Osteocyte (in vitro differentiated cells): ENCODE measurements at regions not wholly inside any gene's neighbourhood (a gene's known extent, or its start where the extent isn't known, plus 50 kb on each side); places are given as distances from the start of the nearest gene placed in this dataset.

Experiments
- DNase-seq: peaks from one replicate; pipeline ENCODE4 v3.0.0; 2021; ENCODE audit warnings: mixed read lengths; ENCODE audit not compliant: unreplicated experiment; ENCODE audit errors: extremely low spot score
- H3K27ac Mint-ChIP-seq: one replicate; pipeline ENCODE4 v1.8.0; 2021; ENCODE audit warnings: mild to moderate bottlenecking, mixed read lengths; ENCODE audit not compliant: unreplicated experiment
- H3K27me3 Mint-ChIP-seq: one replicate; pipeline ENCODE4 v1.8.0; 2021; ENCODE audit warnings: mixed read lengths; ENCODE audit not compliant: unreplicated experiment
- H3K36me3 Mint-ChIP-seq: one replicate; pipeline ENCODE4 v1.8.0; 2021; ENCODE audit warnings: mixed read lengths; ENCODE audit not compliant: unreplicated experiment
- H3K4me1 Mint-ChIP-seq: one replicate; pipeline ENCODE4 v1.8.0; 2021; ENCODE audit warnings: mixed read lengths; ENCODE audit not compliant: unreplicated experiment
- H3K4me3 Mint-ChIP-seq: one replicate; pipeline ENCODE4 v1.8.0; 2021; ENCODE audit warnings: mild to moderate bottlenecking, moderate library complexity, mixed read lengths; ENCODE audit not compliant: unreplicated experiment
- H3K9me3 Mint-ChIP-seq: one replicate; pipeline ENCODE4 v1.8.0; 2021; ENCODE audit warnings: mixed read lengths; ENCODE audit not compliant: unreplicated experiment
- CTCF ChIP-seq: fragments of 200-600 bp; sonication (generic); IDR thresholded peaks from 2 replicates; pipeline ENCODE4 v1.5.0; 2021; ENCODE audit warnings: antibody characterized with exemption, mild to moderate bottlenecking, moderate library complexity

- peaks cover 5% of the 10 kb centered on the region for H3K4me1 Mint-ChIP-seq
- no peak for DNase-seq
- H3K36me3 Mint-ChIP-seq, result no peaks in the 10 kb centered on the region
- no peak overlapping the region for H3K27ac Mint-ChIP-seq
- TF ChIP-seq CTCF, result no peak
- no peaks in the 10 kb centered on the region for H3K9me3 Mint-ChIP-seq
- no peak overlapping the region for H3K4me3 Mint-ChIP-seq
- H3K27me3 Mint-ChIP-seq, result peaks cover 6% of the 10 kb centered on the region
These were observed 98.7 kb upstream of the MPDZ start for GRCh38 chr9:13378154-13378553.

GRCh38 chr9:13377171-13377925 is 97.9 kb upstream of the MPDZ start:
- TF ChIP-seq CTCF, result no peak
- Mint-ChIP-seq H3K27ac (no peak overlapping the region), H3K9me3 (no peaks in the 10 kb centered on the region), H3K4me1 (peaks cover 5% of the 10 kb centered on the region), H3K36me3 (no peaks in the 10 kb centered on the region), H3K27me3 (peaks cover 6% of the 10 kb centered on the region), H3K4me3 (no peak overlapping the region)
- no peak for DNase-seq

GRCh38 chr9:13372510-13372909 is 93.0 kb upstream of the MPDZ start:
- Mint-ChIP-seq H3K36me3 (no peaks in the 10 kb centered on the region), H3K9me3 (no peaks in the 10 kb centered on the region), H3K27ac (no peak overlapping the region), H3K27me3 (peaks cover 14% of the 10 kb centered on the region), H3K4me1 (peaks cover 5% of the 10 kb centered on the region), H3K4me3 (no peak overlapping the region)
- no peak for DNase-seq
- TF ChIP-seq CTCF, result no peak

- Mint-ChIP-seq H3K27ac (no peak overlapping the region), H3K36me3 (no peaks in the 10 kb centered on the region), H3K9me3 (no peaks in the 10 kb centered on the region), H3K4me1 (peaks cover 2% of the 10 kb centered on the region), H3K27me3 (peaks cover 14% of the 10 kb centered on the region), H3K4me3 (no peak overlapping the region)
- no peak for DNase-seq
- TF ChIP-seq CTCF, result no peak
These were observed 89.9 kb upstream of the MPDZ start for GRCh38 chr9:13369431-13369830.

- H3K36me3 Mint-ChIP-seq, result no peaks in the 10 kb centered on the region
- no peak overlapping the region for H3K27ac Mint-ChIP-seq
- H3K27me3 Mint-ChIP-seq, result peaks cover 14% of the 10 kb centered on the region
- DNase-seq, result no peak
- H3K4me3 Mint-ChIP-seq, result no peak overlapping the region
- H3K4me1 Mint-ChIP-seq, result peaks cover 2% of the 10 kb centered on the region
- no peak for TF ChIP-seq CTCF
- no peaks in the 10 kb centered on the region for H3K9me3 Mint-ChIP-seq
These were observed 88.3 kb upstream of the MPDZ start for GRCh38 chr9:13367784-13368183.
